HEK293 (cell line): ENCODE measurements at regions not wholly inside any gene's neighbourhood (a gene's known extent, or its start where the extent isn't known, plus 50 kb on each side); places are given as distances from the start of the nearest gene placed in this dataset.

Source experiments
- CTCF ChIA-PET: fragments of 350-600 bp; formaldehyde crosslinking; extraction: SDS; loops from one replicate; lab custom pipeline; 2021; ENCODE audit warnings: antibody characterized with exemption; lab: Yijun Ruan, JAX
- POLR2A ChIA-PET: fragments of 300-600 bp; formaldehyde crosslinking; extraction: SDS; loops from one replicate; lab custom pipeline; 2020; ENCODE audit warnings: antibody characterized with exemption, inconsistent platforms; lab: Yijun Ruan, JAX
- H3K27ac ChIP-seq: fragments of 200-500 bp; sonication (Bioruptor generic); 2 replicates; pipeline ENCODE4 v1.5.1; 2014; ENCODE audit warnings: low read depth, low read length, control low read depth, inconsistent platforms; ENCODE audit errors: extremely low read depth
- H3K36me3 ChIP-seq, 2 experiments: fragments of 200-500 bp in 1 of 2; sonication (Bioruptor generic) in 1 of 2; 1 replicate in 1 of 2; 2 replicates in 1 of 2; pipeline ENCODE4 v1.5.1; 2014 to 2017; ENCODE audit warnings: inconsistent platforms in 2 of 2, low read length in 2 of 2; ENCODE audit not compliant: control insufficient read depth in 2 of 2, insufficient read depth in 1 of 2
- H3K4me1 ChIP-seq: fragments of 200-500 bp; sonication (Bioruptor generic); 2 replicates; pipeline ENCODE4 v1.5.1; 2014; ENCODE audit warnings: mild to moderate bottlenecking, low read length, inconsistent platforms; ENCODE audit not compliant: control insufficient read depth, insufficient read depth
- H3K4me3 ChIP-seq: 2 replicates; pipeline ENCODE4 v1.5.1; 2011; ENCODE audit warnings: low read depth, mild to moderate bottlenecking, control low read depth, low read length, moderate library complexity
- H3K9me3 ChIP-seq: fragments of 200-500 bp; sonication (Bioruptor generic); 2 replicates; pipeline ENCODE4 v1.5.1; 2014; ENCODE audit warnings: low read depth, low read length, inconsistent platforms; ENCODE audit not compliant: control insufficient read depth, insufficient read depth
- GLIS2 ChIP-seq: fragments of 450-650 bp; formaldehyde crosslinking; IDR thresholded peaks from 2 replicates; pipeline ENCODE4 v1.5.1; 2016; ENCODE audit warnings: missing biosample characterization, missing genetic modification characterization
- HOXC10 ChIP-seq: sonication (generic); formaldehyde crosslinking; IDR thresholded peaks from 2 replicates; pipeline ENCODE4 v1.8.1; 2023; ENCODE audit warnings: mild to moderate bottlenecking, missing genetic modification reagents
- OVOL3 ChIP-seq: fragments of 450-650 bp; formaldehyde crosslinking; IDR thresholded peaks from 2 replicates; pipeline ENCODE4 v1.5.1; 2016; ENCODE audit warnings: missing biosample characterization, missing genetic modification characterization
- SP3 ChIP-seq: fragments of 450-650 bp; formaldehyde crosslinking; IDR thresholded peaks from 2 replicates; pipeline ENCODE4 v1.5.1; 2016; ENCODE audit warnings: missing biosample characterization, missing genetic modification characterization
- TRIM28 ChIP-seq: IDR thresholded peaks from 2 replicates; pipeline ENCODE4 v1.6.1; 2011; ENCODE audit warnings: low read length, control low read depth, borderline replicate concordance
- ZBTB10 ChIP-seq: fragments of 450-650 bp; formaldehyde crosslinking; IDR thresholded peaks from 2 replicates; pipeline ENCODE4 v1.5.1; 2016; ENCODE audit warnings: missing biosample characterization, missing genetic modification characterization
- ZEB2 ChIP-seq: fragments of 450-650 bp; formaldehyde crosslinking; IDR thresholded peaks from 2 replicates; pipeline ENCODE4 v1.5.1; 2016; ENCODE audit warnings: missing biosample characterization, missing genetic modification characterization
- ZNF211 ChIP-seq: fragments of 450-650 bp; formaldehyde crosslinking; IDR thresholded peaks from 2 replicates; pipeline ENCODE4 v1.5.1; 2016; ENCODE audit warnings: low read depth, missing biosample characterization, missing genetic modification characterization
- ZNF266 ChIP-seq: fragments of 450-650 bp; formaldehyde crosslinking; IDR thresholded peaks from 2 replicates; pipeline ENCODE4 v1.5.1; 2016; ENCODE audit warnings: missing biosample characterization, missing genetic modification characterization, low read depth
- ZNF335 ChIP-seq: fragments of 450-650 bp; formaldehyde crosslinking; conservative IDR thresholded peaks from 2 replicates; pipeline ENCODE4 v1.5.1; 2016; ENCODE audit warnings: missing biosample characterization, missing genetic modification characterization
- ZNF501 ChIP-seq: fragments of 450-650 bp; formaldehyde crosslinking; IDR thresholded peaks from 2 replicates; pipeline ENCODE4 v1.5.1; 2016; ENCODE audit warnings: missing biosample characterization, missing genetic modification characterization
- ZNF510 ChIP-seq: fragments of 450-650 bp; formaldehyde crosslinking; IDR thresholded peaks from 2 replicates; pipeline ENCODE4 v1.5.1; 2018; ENCODE audit warnings: mild to moderate bottlenecking, missing genetic modification characterization, missing biosample characterization; ENCODE audit not compliant: insufficient replicate concordance
- ZNF521 ChIP-seq: fragments of 450-650 bp; formaldehyde crosslinking; IDR thresholded peaks from 2 replicates; pipeline ENCODE4 v1.5.1; 2017; ENCODE audit warnings: missing biosample characterization, mild to moderate bottlenecking, missing genetic modification characterization
- ZNF549 ChIP-seq: fragments of 450-650 bp; IDR thresholded peaks from 2 replicates; pipeline ENCODE4 v1.5.1; 2018; ENCODE audit warnings: missing biosample characterization, missing genetic modification characterization, mild to moderate bottlenecking, inconsistent platforms, moderate library complexity
- ZNF626 ChIP-seq: fragments of 450-650 bp; sonication (Bioruptor Pico); formaldehyde crosslinking; IDR thresholded peaks from 2 replicates; pipeline ENCODE4 v1.5.1; 2018; ENCODE audit warnings: missing biosample characterization, missing genetic modification characterization, inconsistent platforms
- ZNF639 ChIP-seq: fragments of 450-650 bp; formaldehyde crosslinking; IDR thresholded peaks from 2 replicates; pipeline ENCODE4 v1.5.1; 2016; ENCODE audit warnings: missing biosample characterization, missing genetic modification characterization
- ZNF658 ChIP-seq: fragments of 450-650 bp; formaldehyde crosslinking; IDR thresholded peaks from 2 replicates; pipeline ENCODE4; 2016; ENCODE audit warnings: missing biosample characterization, missing genetic modification characterization
- ZNF670 ChIP-seq: fragments of 450-650 bp; formaldehyde crosslinking; IDR thresholded peaks from 2 replicates; pipeline ENCODE4 v1.5.1; 2016; ENCODE audit warnings: missing biosample characterization, missing genetic modification characterization, low read depth
- ZNF776 ChIP-seq: fragments of 450-650 bp; formaldehyde crosslinking; IDR thresholded peaks from 2 replicates; pipeline ENCODE4 v1.5.0; 2017; ENCODE audit warnings: missing biosample characterization, missing genetic modification characterization, borderline replicate concordance
- ZSCAN16 ChIP-seq: fragments of 450-650 bp; formaldehyde crosslinking; IDR thresholded peaks from 2 replicates; pipeline ENCODE4 v1.5.1; 2016; ENCODE audit warnings: missing biosample characterization, missing genetic modification characterization
- TF ChIP-seq, protein P1 (sequence below): fragments of 450-650 bp; formaldehyde crosslinking; IDR thresholded peaks from 2 replicates; pipeline ENCODE4 v1.5.1; 2016; ENCODE audit warnings: missing biosample characterization, missing genetic modification characterization, low read depth
- TF ChIP-seq, protein P2 (sequence below): fragments of 450-650 bp; formaldehyde crosslinking; IDR thresholded peaks from 2 replicates; pipeline ENCODE4 v1.5.1; 2016; ENCODE audit warnings: missing biosample characterization, missing genetic modification characterization
- TF ChIP-seq, protein P3 (sequence below): fragments of 450-650 bp; formaldehyde crosslinking; IDR thresholded peaks from 2 replicates; pipeline ENCODE4 v1.5.1; 2016; ENCODE audit warnings: missing biosample characterization, missing genetic modification characterization
- TF ChIP-seq, protein P4 (sequence below): fragments of 450-650 bp; formaldehyde crosslinking; IDR thresholded peaks from 2 replicates; pipeline ENCODE4 v1.5.1; 2016; ENCODE audit warnings: missing biosample characterization, missing genetic modification characterization

GRCh38 chr4:132651196-132651595 is 497.9 kb upstream of the PCDH10 start (continued):
- TF ChIP-seq ZNF211 (no peak), ZNF510 (tag by site-specific recombination) (no peak), ZEB2 (tag by site-specific recombination) (no peak)
- TF ChIP-seq, protein P1, sequence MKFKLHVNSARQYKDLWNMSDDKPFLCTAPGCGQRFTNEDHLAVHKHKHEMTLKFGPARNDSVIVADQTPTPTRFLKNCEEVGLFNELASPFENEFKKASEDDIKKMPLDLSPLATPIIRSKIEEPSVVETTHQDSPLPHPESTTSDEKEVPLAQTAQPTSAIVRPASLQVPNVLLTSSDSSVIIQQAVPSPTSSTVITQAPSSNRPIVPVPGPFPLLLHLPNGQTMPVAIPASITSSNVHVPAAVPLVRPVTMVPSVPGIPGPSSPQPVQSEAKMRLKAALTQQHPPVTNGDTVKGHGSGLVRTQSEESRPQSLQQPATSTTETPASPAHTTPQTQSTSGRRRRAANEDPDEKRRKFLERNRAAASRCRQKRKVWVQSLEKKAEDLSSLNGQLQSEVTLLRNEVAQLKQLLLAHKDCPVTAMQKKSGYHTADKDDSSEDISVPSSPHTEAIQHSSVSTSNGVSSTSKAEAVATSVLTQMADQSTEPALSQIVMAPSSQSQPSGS (tag by site-specific recombination), result no peak
- TF ChIP-seq, protein P2, sequence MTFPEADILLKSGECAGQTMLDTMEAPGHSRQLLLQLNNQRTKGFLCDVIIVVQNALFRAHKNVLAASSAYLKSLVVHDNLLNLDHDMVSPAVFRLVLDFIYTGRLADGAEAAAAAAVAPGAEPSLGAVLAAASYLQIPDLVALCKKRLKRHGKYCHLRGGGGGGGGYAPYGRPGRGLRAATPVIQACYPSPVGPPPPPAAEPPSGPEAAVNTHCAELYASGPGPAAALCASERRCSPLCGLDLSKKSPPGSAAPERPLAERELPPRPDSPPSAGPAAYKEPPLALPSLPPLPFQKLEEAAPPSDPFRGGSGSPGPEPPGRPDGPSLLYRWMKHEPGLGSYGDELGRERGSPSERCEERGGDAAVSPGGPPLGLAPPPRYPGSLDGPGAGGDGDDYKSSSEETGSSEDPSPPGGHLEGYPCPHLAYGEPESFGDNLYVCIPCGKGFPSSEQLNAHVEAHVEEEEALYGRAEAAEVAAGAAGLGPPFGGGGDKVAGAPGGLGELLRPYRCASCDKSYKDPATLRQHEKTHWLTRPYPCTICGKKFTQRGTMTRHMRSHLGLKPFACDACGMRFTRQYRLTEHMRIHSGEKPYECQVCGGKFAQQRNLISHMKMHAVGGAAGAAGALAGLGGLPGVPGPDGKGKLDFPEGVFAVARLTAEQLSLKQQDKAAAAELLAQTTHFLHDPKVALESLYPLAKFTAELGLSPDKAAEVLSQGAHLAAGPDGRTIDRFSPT (tag by site-specific recombination), result no peak

DNA sequence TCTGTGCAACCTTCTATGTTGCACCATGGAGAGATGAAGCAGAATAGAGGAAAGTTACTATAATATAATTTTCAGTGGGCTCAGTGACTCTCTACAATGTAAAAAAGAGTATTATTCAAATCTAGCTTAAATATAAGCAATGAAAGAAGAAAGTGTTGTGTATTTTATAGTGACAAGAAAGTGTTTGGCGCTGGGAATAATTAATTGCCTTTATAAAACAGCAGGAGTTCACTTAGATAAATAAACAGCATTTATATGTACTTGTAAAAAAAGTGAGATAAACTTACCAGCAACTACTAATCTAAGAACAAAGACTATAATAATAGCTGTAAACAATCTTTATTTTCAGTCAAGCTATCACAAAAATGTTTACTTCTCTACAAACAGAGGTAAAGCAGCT is 488.9 kb upstream of the PCDH10 start:
- POLR2A ChIA-PET, result no interaction called here
- Histone ChIP-seq H3K36me3 (no peaks in the 10 kb centered on the region), H3K4me3 (no peak overlapping the region), H3K27ac (no peak overlapping the region), H3K4me1 (no peaks in the 10 kb centered on the region)
- CTCF ChIA-PET, result no interaction called here
- TF ChIP-seq, protein P1 (tag by site-specific recombination), result no peak
- TF ChIP-seq TRIM28, result no peak
- TF ChIP-seq ZNF335, result no peak
- no peak for TF ChIP-seq GLIS2 (tag by site-specific recombination)
- TF ChIP-seq SP3 (tag by site-specific recombination), result no peak
- TF ChIP-seq ZSCAN16 (tag by site-specific recombination), result no peak
- TF ChIP-seq, all 188 proteins: peak for 0
- H3K9me3 ChIP-seq, result no peaks in the 10 kb centered on the region

GRCh38 chr4:132662456-132662855 is 486.6 kb upstream of the PCDH10 start:
- POLR2A ChIA-PET, result no interaction called here
- no peak overlapping the region for H3K4me3 ChIP-seq
- CTCF ChIA-PET, result no interaction called here
- H3K36me3 ChIP-seq, result no peaks in the 10 kb centered on the region
- no peaks in the 10 kb centered on the region for H3K4me1 ChIP-seq
- H3K9me3 ChIP-seq, result no peaks in the 10 kb centered on the region
- H3K27ac ChIP-seq, result no peak overlapping the region
- TF ChIP-seq, protein P3, sequence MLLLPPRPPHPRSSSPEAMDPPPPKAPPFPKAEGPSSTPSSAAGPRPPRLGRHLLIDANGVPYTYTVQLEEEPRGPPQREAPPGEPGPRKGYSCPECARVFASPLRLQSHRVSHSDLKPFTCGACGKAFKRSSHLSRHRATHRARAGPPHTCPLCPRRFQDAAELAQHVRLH (tag by site-specific recombination), result no peak
- TF ChIP-seq ZNF658 (tag by site-specific recombination) (no peak), ZNF549 (no peak), ZNF626 (tag by site-specific recombination) (no peak), ZNF639 (tag by site-specific recombination) (no peak), OVOL3 (tag by site-specific recombination) (no peak), ZNF501 (tag by site-specific recombination) (no peak), ZNF670 (tag by site-specific recombination) (no peak), ZNF266 (no peak), ZNF521 (tag by site-specific recombination) (no peak), ZNF776 (no peak), ZBTB10 (tag by site-specific recombination) (no peak), HOXC10 (CRISPR knock-in tag) (no peak)
- TF ChIP-seq, protein P4, sequence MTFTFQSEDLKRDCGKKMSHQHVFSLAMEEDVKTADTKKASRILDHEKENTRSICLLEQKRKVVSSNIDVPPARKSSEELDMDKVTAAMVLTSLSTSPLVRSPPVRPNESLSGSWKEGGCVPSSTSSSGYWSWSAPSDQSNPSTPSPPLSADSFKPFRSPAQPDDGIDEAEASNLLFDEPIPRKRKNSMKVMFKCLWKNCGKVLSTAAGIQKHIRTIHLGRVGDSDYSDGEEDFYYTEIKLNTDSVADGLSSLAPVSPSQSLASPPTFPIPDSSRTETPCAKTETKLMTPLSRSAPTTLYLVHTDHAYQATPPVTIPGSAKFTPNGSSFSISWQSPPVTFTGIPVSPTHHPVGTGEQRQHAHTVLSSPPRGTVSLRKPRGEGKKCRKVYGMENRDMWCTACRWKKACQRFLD (tag by site-specific recombination), result no peak
